ENCODE measurements at regions not wholly inside any gene's neighbourhood (a gene's known extent, or its start where the extent isn't known, plus 50 kb on each side); places are given as distances from the start of the nearest gene placed in this dataset.

- TF ChIP-seq EZH2 (conservative IDR thresholded peaks at IDR 0.05; ENCODE audit: low read depth, low read length) (no peak), CTCF (CRISPR knock-in tag; IDR thresholded peaks at IDR 0.05) (no peak), TBL1XR1 (IDR thresholded peaks at IDR 0.05; ENCODE audit: borderline replicate concordance, low read length, partially characterized antibody) (no peak), SIX1 (CRISPR knock-in tag; IDR thresholded peaks at IDR 0.05; ENCODE audit: borderline replicate concordance) (no peak), ARNT (IDR thresholded peaks at IDR 0.05) (no peak), UBTF (CRISPR knock-in tag; IDR thresholded peaks at IDR 0.05) (no peak), NFE2L1 (CRISPR knock-in tag; IDR thresholded peaks at IDR 0.05; ENCODE audit: borderline replicate concordance) (no peak), REST (IDR thresholded peaks at IDR 0.05; ENCODE audit: borderline replicate concordance in 1 of 2, low read depth in 1 of 2, low read length in 2 of 2) (no peak), SP2 (CRISPR knock-in tag; IDR thresholded peaks at IDR 0.05) (no peak), HCFC1 (IDR thresholded peaks at IDR 0.05; ENCODE audit: low read depth, low read length) (no peak), ZBTB44 (CRISPR knock-in tag; IDR thresholded peaks at IDR 0.05) (no peak), NR2F2 (IDR thresholded peaks at IDR 0.05; ENCODE audit: borderline replicate concordance, low read depth) (no peak)
Observed at GRCh38 chr2:216947055-216947454, 87.2 kb upstream of the TNP1 start.
